MM.1S (cell line): ENCODE measurements at regions not wholly inside any gene's neighbourhood (a gene's known extent, or its start where the extent isn't known, plus 50 kb on each side); places are given as distances from the start of the nearest gene placed in this dataset.

ENCODE experiments used
- EZH2 ChIP-seq: fragments of 300-600 bp; sonication (generic); optimal IDR thresholded peaks from 2 replicates; pipeline ENCODE3; 2017; ENCODE audit warnings: low read depth, mild to moderate bottlenecking, antibody characterized with exemption, low read length, mixed read lengths
- TF ChIP-seq, protein P1 (sequence below): fragments of 300-600 bp; sonication (generic); IDR thresholded peaks from 2 replicates; pipeline ENCODE4 v1.5.1; 2016; ENCODE audit warnings: antibody characterized with exemption, low read length, mixed read lengths

GRCh38 chr4:154039435-154040343, 250.8 kb upstream of the SFRP2 start:
- TF ChIP-seq, protein P1, sequence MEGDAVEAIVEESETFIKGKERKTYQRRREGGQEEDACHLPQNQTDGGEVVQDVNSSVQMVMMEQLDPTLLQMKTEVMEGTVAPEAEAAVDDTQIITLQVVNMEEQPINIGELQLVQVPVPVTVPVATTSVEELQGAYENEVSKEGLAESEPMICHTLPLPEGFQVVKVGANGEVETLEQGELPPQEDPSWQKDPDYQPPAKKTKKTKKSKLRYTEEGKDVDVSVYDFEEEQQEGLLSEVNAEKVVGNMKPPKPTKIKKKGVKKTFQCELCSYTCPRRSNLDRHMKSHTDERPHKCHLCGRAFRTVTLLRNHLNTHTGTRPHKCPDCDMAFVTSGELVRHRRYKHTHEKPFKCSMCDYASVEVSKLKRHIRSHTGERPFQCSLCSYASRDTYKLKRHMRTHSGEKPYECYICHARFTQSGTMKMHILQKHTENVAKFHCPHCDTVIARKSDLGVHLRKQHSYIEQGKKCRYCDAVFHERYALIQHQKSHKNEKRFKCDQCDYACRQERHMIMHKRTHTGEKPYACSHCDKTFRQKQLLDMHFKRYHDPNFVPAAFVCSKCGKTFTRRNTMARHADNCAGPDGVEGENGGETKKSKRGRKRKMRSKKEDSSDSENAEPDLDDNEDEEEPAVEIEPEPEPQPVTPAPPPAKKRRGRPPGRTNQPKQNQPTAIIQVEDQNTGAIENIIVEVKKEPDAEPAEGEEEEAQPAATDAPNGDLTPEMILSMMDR: no peak
- no peak for TF ChIP-seq EZH2
